Astrocyte (in vitro differentiated cells and primary cell): ENCODE measurements at regions not wholly inside any gene's neighbourhood (a gene's known extent, or its start where the extent isn't known, plus 50 kb on each side); places are given as distances from the start of the nearest gene placed in this dataset.
A peak's percentile ranks its signal among the peaks of the same experiment; 100 is the strongest.

Experiments used
- DNase-seq: peaks from one replicate; pipeline ENCODE4 v3.0.0-alpha.2; 2010; ENCODE audit warnings: low read depth
- FAIRE-seq: peaks from 2 replicates; lab custom pipeline; 2011; peaks lifted over from hg19 to GRCh38; lab: Jason Lieb, UNC
- H2AFZ ChIP-seq: 2 replicates; pipeline ENCODE4 v1.6.0; 2012; ENCODE audit warnings: low read depth, low read length, inconsistent platforms
- H3K27ac ChIP-seq: 2 replicates; pipeline ENCODE4 v1.5.1; 2011; ENCODE audit warnings: low read depth, low read length, inconsistent platforms
- H3K27me3 ChIP-seq: 2 replicates; pipeline ENCODE4 v1.6.0; 2011; ENCODE audit warnings: low read length, inconsistent platforms; ENCODE audit not compliant: insufficient read depth
- H3K36me3 ChIP-seq: 2 replicates; pipeline ENCODE4 v1.5.1; 2011; ENCODE audit warnings: low read length, inconsistent platforms; ENCODE audit not compliant: insufficient read depth
- H3K4me1 ChIP-seq: 2 replicates; pipeline ENCODE4 v1.5.1; 2011; ENCODE audit warnings: low read length, inconsistent platforms; ENCODE audit not compliant: insufficient read depth
- H3K4me2 ChIP-seq: 2 replicates; pipeline ENCODE4 v1.6.0; 2012; ENCODE audit warnings: low read length, inconsistent platforms
- H3K4me3 ChIP-seq: 2 replicates; pipeline ENCODE4 v1.5.1; 2011; ENCODE audit warnings: low read depth, mild to moderate bottlenecking, low read length, inconsistent platforms; ENCODE audit not compliant: insufficient read depth
- H3K79me2 ChIP-seq: 2 replicates; pipeline ENCODE4 v1.6.0; 2012; ENCODE audit warnings: mild to moderate bottlenecking, low read length, inconsistent platforms; ENCODE audit not compliant: insufficient read depth
- H3K9ac ChIP-seq: 2 replicates; pipeline ENCODE4 v1.6.0; 2012; ENCODE audit warnings: mild to moderate bottlenecking, low read length, inconsistent platforms
- H3K9me3 ChIP-seq: 2 replicates; pipeline ENCODE4 v1.5.1; 2012; ENCODE audit warnings: low read depth, mild to moderate bottlenecking, low read length, inconsistent platforms; ENCODE audit not compliant: insufficient read depth
- H4K20me1 ChIP-seq: 2 replicates; pipeline ENCODE4 v1.6.0; 2012; ENCODE audit warnings: low read length, inconsistent platforms; ENCODE audit not compliant: insufficient read depth
- H3K27ac Mint-ChIP-seq: one replicate; pipeline ENCODE4 v1.8.0; 2021; ENCODE audit warnings: mild to moderate bottlenecking, mixed read lengths; ENCODE audit not compliant: unreplicated experiment
- H3K27me3 Mint-ChIP-seq: one replicate; pipeline ENCODE4 v1.8.0; 2021; ENCODE audit warnings: low read depth, mixed read lengths; ENCODE audit not compliant: unreplicated experiment
- H3K36me3 Mint-ChIP-seq: one replicate; pipeline ENCODE4 v1.8.0; 2021; ENCODE audit warnings: low read depth, mixed read lengths; ENCODE audit not compliant: unreplicated experiment
- H3K4me1 Mint-ChIP-seq: one replicate; pipeline ENCODE4 v1.8.0; 2021; ENCODE audit warnings: low read depth, mixed read lengths; ENCODE audit not compliant: unreplicated experiment
- H3K4me3 Mint-ChIP-seq: one replicate; pipeline ENCODE4 v1.8.0; 2021; ENCODE audit warnings: mild to moderate bottlenecking, moderate library complexity, mixed read lengths; ENCODE audit not compliant: unreplicated experiment
- H3K9me3 Mint-ChIP-seq: one replicate; pipeline ENCODE4 v1.8.0; 2021; ENCODE audit warnings: mild to moderate bottlenecking, mixed read lengths; ENCODE audit not compliant: unreplicated experiment
- CTCF ChIP-seq: IDR thresholded peaks from 2 replicates; pipeline ENCODE4 v1.5.1; 2011; ENCODE audit warnings: low read depth, mild to moderate bottlenecking, inconsistent platforms, low read length, moderate library complexity; ENCODE audit not compliant: insufficient read depth
- EZH2 ChIP-seq: IDR thresholded peaks from 2 replicates; pipeline ENCODE4 v1.6.1; 2012; ENCODE audit warnings: mild to moderate bottlenecking, low read length, inconsistent platforms; ENCODE audit not compliant: insufficient read depth

- no peak overlapping the region for H3K4me3 ChIP-seq
- no peak overlapping the region for H3K27ac ChIP-seq
- H3K27me3 ChIP-seq, result no peaks in the 10 kb centered on the region
- H3K27me3 Mint-ChIP-seq, result no peaks in the 10 kb centered on the region
- TF ChIP-seq EZH2 (no peak), CTCF (no peak)
- H3K9me3 Mint-ChIP-seq, result no peaks in the 10 kb centered on the region
- no peak overlapping the region for H3K4me2 ChIP-seq
- no peak overlapping the region for H3K4me3 Mint-ChIP-seq
- H3K9ac ChIP-seq, result no peak overlapping the region
- H4K20me1 ChIP-seq, result no peaks in the 10 kb centered on the region
- DNase-seq (no peak), FAIRE-seq (no peak)
- H3K27ac Mint-ChIP-seq, result no peak overlapping the region
- no peaks in the 10 kb centered on the region for H3K79me2 ChIP-seq
- no peaks in the 10 kb centered on the region for H3K36me3 ChIP-seq
- H2AFZ ChIP-seq, result no peak overlapping the region
- H3K36me3 Mint-ChIP-seq, result no peaks in the 10 kb centered on the region
- no peaks in the 10 kb centered on the region for H3K4me1 ChIP-seq
- peaks cover 8% of the 10 kb centered on the region for H3K4me1 Mint-ChIP-seq
- no peaks in the 10 kb centered on the region for H3K9me3 ChIP-seq
These were observed 327.9 kb upstream of the PITX2 start for GRCh38 chr4:110950731-110951130.

DNA sequence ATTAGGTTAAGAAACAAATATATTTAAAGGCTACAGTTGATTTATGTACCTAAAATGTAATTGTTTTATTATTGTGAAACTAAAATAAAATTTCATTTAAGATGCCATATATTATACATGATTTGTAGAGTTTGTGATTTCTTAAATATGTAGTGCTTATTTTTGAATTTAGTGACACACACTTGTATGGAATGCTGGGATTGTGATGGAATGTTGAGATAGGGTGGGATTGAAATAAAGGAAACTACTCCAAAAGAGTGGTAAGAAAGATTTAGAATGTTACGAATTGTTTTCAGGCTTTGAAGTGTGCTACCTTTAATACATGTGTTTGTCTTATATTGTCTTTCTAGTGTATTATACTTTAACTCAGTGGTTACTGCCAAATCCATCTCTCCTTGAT lies 330.3 kb upstream of the PITX2 start:
- no peaks in the 10 kb centered on the region for H3K9me3 ChIP-seq
- H3K79me2 ChIP-seq, result no peaks in the 10 kb centered on the region
- TF ChIP-seq EZH2 (no peak), CTCF (no peak)
- H3K9me3 Mint-ChIP-seq, result no peaks in the 10 kb centered on the region
- H3K27me3 ChIP-seq, result no peaks in the 10 kb centered on the region
- DNase-seq, result peak; percentile 6
- no peak overlapping the region for H3K4me2 ChIP-seq
- no peaks in the 10 kb centered on the region for H4K20me1 ChIP-seq
- peaks cover 8% of the 10 kb centered on the region for H3K4me1 Mint-ChIP-seq
- H3K4me1 ChIP-seq, result no peaks in the 10 kb centered on the region
- no peaks in the 10 kb centered on the region for H3K27me3 Mint-ChIP-seq
- H3K36me3 Mint-ChIP-seq, result no peaks in the 10 kb centered on the region
- H3K27ac Mint-ChIP-seq, result no peak overlapping the region
- FAIRE-seq, result no peak
- no peak overlapping the region for H3K27ac ChIP-seq
- no peak overlapping the region for H3K4me3 Mint-ChIP-seq
- no peaks in the 10 kb centered on the region for H3K36me3 ChIP-seq
- H3K4me3 ChIP-seq, result no peak overlapping the region
- no peak overlapping the region for H3K9ac ChIP-seq
- H2AFZ ChIP-seq, result no peak overlapping the region

- H3K9me3 Mint-ChIP-seq, result no peaks in the 10 kb centered on the region
- H2AFZ ChIP-seq, result no peak overlapping the region
- no peak for DNase-seq
- H3K4me2 ChIP-seq, result no peak overlapping the region
- H3K79me2 ChIP-seq, result no peaks in the 10 kb centered on the region
- peaks cover 8% of the 10 kb centered on the region for H3K4me1 Mint-ChIP-seq
- H3K27me3 Mint-ChIP-seq, result no peaks in the 10 kb centered on the region
- TF ChIP-seq CTCF (no peak), EZH2 (no peak)
- H4K20me1 ChIP-seq, result no peaks in the 10 kb centered on the region
- no peaks in the 10 kb centered on the region for H3K27me3 ChIP-seq
- no peak overlapping the region for H3K4me3 ChIP-seq
- H3K4me1 ChIP-seq, result no peaks in the 10 kb centered on the region
- no peak for FAIRE-seq
- H3K27ac Mint-ChIP-seq, result no peak overlapping the region
- H3K36me3 Mint-ChIP-seq, result no peaks in the 10 kb centered on the region
- no peak overlapping the region for H3K4me3 Mint-ChIP-seq
- H3K36me3 ChIP-seq, result no peaks in the 10 kb centered on the region
- H3K9me3 ChIP-seq, result no peaks in the 10 kb centered on the region
- H3K9ac ChIP-seq, result no peak overlapping the region
- no peak overlapping the region for H3K27ac ChIP-seq
These were observed 331.0 kb upstream of the PITX2 start for GRCh38 chr4:110953898-110954297.
